ENCODE measurements at regions not wholly inside any gene's neighbourhood (a gene's known extent, or its start where the extent isn't known, plus 50 kb on each side); places are given as distances from the start of the nearest gene placed in this dataset.

- TF ChIP-seq POU2F2 (IDR thresholded peaks at IDR 0.05; ENCODE audit: low read depth, low read length) (no peak), TAF1 (IDR thresholded peaks at IDR 0.05; ENCODE audit: low read depth, low read length) (no peak), PAX5 (IDR thresholded peaks at IDR 0.05; ENCODE audit: insufficient read depth, low read length, severe bottlenecking) (no peak), POLR2AphosphoS5 (IDR thresholded peaks at IDR 0.05; ENCODE audit: low read depth, low read length) (no peak), SPI1 (IDR thresholded peaks at IDR 0.05; ENCODE audit: low read depth, low read length) (no peak), POLR2A (IDR thresholded peaks at IDR 0.05; ENCODE audit: low read depth, low read length) (no peak)
- DNase-seq (ENCODE audit: insufficient read length, low spot score): no peak
- FAIRE-seq: no peak
These were observed 97.6 kb upstream of the SEMA6A start for GRCh38 chr5:116672203-116672602.

GRCh38 chr5:116671211-116671736, 96.7 kb upstream of the SEMA6A start:
- peak; percentile 98 for TF ChIP-seq SPI1 (IDR thresholded peaks at IDR 0.05; ENCODE audit: low read depth, low read length)
- no peak for TF ChIP-seq TAF1 (IDR thresholded peaks at IDR 0.05; ENCODE audit: low read depth, low read length)
- 0 out of 2 replicates have a peak, but pooled peaks have one; percentile 59 for TF ChIP-seq POU2F2 (IDR thresholded peaks at IDR 0.05; ENCODE audit: low read depth, low read length)
- no peak for TF ChIP-seq POLR2A (IDR thresholded peaks at IDR 0.05; ENCODE audit: low read depth, low read length)
- TF ChIP-seq POLR2AphosphoS5 (IDR thresholded peaks at IDR 0.05; ENCODE audit: low read depth, low read length): no peak
- no peak for TF ChIP-seq PAX5 (IDR thresholded peaks at IDR 0.05; ENCODE audit: insufficient read depth, low read length, severe bottlenecking)
- FAIRE-seq: peak; percentile 87

GRCh38 chr5:116669261-116670031, 94.8 kb upstream of the SEMA6A start:
- TF ChIP-seq POU2F2 (IDR thresholded peaks at IDR 0.05; ENCODE audit: low read depth, low read length) (no peak), POLR2A (IDR thresholded peaks at IDR 0.05; ENCODE audit: low read depth, low read length) (no peak), SPI1 (IDR thresholded peaks at IDR 0.05; ENCODE audit: low read depth, low read length) (no peak), PAX5 (IDR thresholded peaks at IDR 0.05; ENCODE audit: insufficient read depth, low read length, severe bottlenecking) (no peak), TAF1 (IDR thresholded peaks at IDR 0.05; ENCODE audit: low read depth, low read length) (no peak), POLR2AphosphoS5 (IDR thresholded peaks at IDR 0.05; ENCODE audit: low read depth, low read length) (no peak)
- FAIRE-seq: no peak
- DNase-seq (ENCODE audit: insufficient read length, low spot score): no peak

More at GRCh38 chr5:116671211-116671736, 96.7 kb upstream of the SEMA6A start:
- peak; percentile 11 for DNase-seq (ENCODE audit: insufficient read length, low spot score)

GRCh38 chr5:116668390-116668789, 93.8 kb upstream of the SEMA6A start:
- TF ChIP-seq POLR2A (IDR thresholded peaks at IDR 0.05; ENCODE audit: low read depth, low read length): no peak
- TF ChIP-seq POU2F2 (IDR thresholded peaks at IDR 0.05; ENCODE audit: low read depth, low read length): no peak
- no peak for TF ChIP-seq SPI1 (IDR thresholded peaks at IDR 0.05; ENCODE audit: low read depth, low read length)
- no peak for TF ChIP-seq TAF1 (IDR thresholded peaks at IDR 0.05; ENCODE audit: low read depth, low read length)
- no peak for TF ChIP-seq POLR2AphosphoS5 (IDR thresholded peaks at IDR 0.05; ENCODE audit: low read depth, low read length)
- TF ChIP-seq PAX5 (IDR thresholded peaks at IDR 0.05; ENCODE audit: insufficient read depth, low read length, severe bottlenecking): no peak
- DNase-seq (ENCODE audit: insufficient read length, low spot score) (no peak), FAIRE-seq (no peak)

GRCh38 chr5:116666901-116667300, 92.3 kb upstream of the SEMA6A start:
- TF ChIP-seq POLR2A (IDR thresholded peaks at IDR 0.05; ENCODE audit: low read depth, low read length): no peak
- TF ChIP-seq PAX5 (IDR thresholded peaks at IDR 0.05; ENCODE audit: insufficient read depth, low read length, severe bottlenecking): no peak
- TF ChIP-seq SPI1 (IDR thresholded peaks at IDR 0.05; ENCODE audit: low read depth, low read length): no peak
- TF ChIP-seq TAF1 (IDR thresholded peaks at IDR 0.05; ENCODE audit: low read depth, low read length): no peak
- no peak for TF ChIP-seq POLR2AphosphoS5 (IDR thresholded peaks at IDR 0.05; ENCODE audit: low read depth, low read length)
- TF ChIP-seq POU2F2 (IDR thresholded peaks at IDR 0.05; ENCODE audit: low read depth, low read length): no peak
- DNase-seq (ENCODE audit: insufficient read length, low spot score): no peak
- FAIRE-seq: no peak

GRCh38 chr5:116664988-116665387, 90.4 kb upstream of the SEMA6A start:
- FAIRE-seq: no peak
- no peak for TF ChIP-seq POU2F2 (IDR thresholded peaks at IDR 0.05; ENCODE audit: low read depth, low read length)
- DNase-seq (ENCODE audit: insufficient read length, low spot score): no peak

GRCh38 chr5:116663081-116663480, 88.5 kb upstream of the SEMA6A start:
- FAIRE-seq: no peak
- DNase-seq (ENCODE audit: insufficient read length, low spot score): no peak
- TF ChIP-seq SPI1 (IDR thresholded peaks at IDR 0.05; ENCODE audit: low read depth, low read length) (no peak), POLR2AphosphoS5 (IDR thresholded peaks at IDR 0.05; ENCODE audit: low read depth, low read length) (no peak), POU2F2 (IDR thresholded peaks at IDR 0.05; ENCODE audit: low read depth, low read length) (no peak), POLR2A (IDR thresholded peaks at IDR 0.05; ENCODE audit: low read depth, low read length) (no peak), TAF1 (IDR thresholded peaks at IDR 0.05; ENCODE audit: low read depth, low read length) (no peak), PAX5 (IDR thresholded peaks at IDR 0.05; ENCODE audit: insufficient read depth, low read length, severe bottlenecking) (no peak)

GRCh38 chr5:116661419-116661818, 86.8 kb upstream of the SEMA6A start:
- DNase-seq (ENCODE audit: insufficient read length, low spot score): no peak
- FAIRE-seq: no peak
- TF ChIP-seq POU2F2 (IDR thresholded peaks at IDR 0.05; ENCODE audit: low read depth, low read length): no peak

GRCh38 chr5:116660929-116661328, 86.3 kb upstream of the SEMA6A start:
- TF ChIP-seq POU2F2 (IDR thresholded peaks at IDR 0.05; ENCODE audit: low read depth, low read length) (no peak), PAX5 (IDR thresholded peaks at IDR 0.05; ENCODE audit: insufficient read depth, low read length, severe bottlenecking) (no peak), SPI1 (IDR thresholded peaks at IDR 0.05; ENCODE audit: low read depth, low read length) (no peak), TAF1 (IDR thresholded peaks at IDR 0.05; ENCODE audit: low read depth, low read length) (no peak)
- FAIRE-seq (no peak), DNase-seq (ENCODE audit: insufficient read length, low spot score) (no peak)

GRCh38 chr5:116658830-116659229, 84.2 kb upstream of the SEMA6A start:
- FAIRE-seq (no peak), DNase-seq (ENCODE audit: insufficient read length, low spot score) (no peak)
- TF ChIP-seq POLR2A (IDR thresholded peaks at IDR 0.05; ENCODE audit: low read depth, low read length): no peak
- TF ChIP-seq TAF1 (IDR thresholded peaks at IDR 0.05; ENCODE audit: low read depth, low read length): no peak
- no peak for TF ChIP-seq PAX5 (IDR thresholded peaks at IDR 0.05; ENCODE audit: insufficient read depth, low read length, severe bottlenecking)
- no peak for TF ChIP-seq SPI1 (IDR thresholded peaks at IDR 0.05; ENCODE audit: low read depth, low read length)
- no peak for TF ChIP-seq POLR2AphosphoS5 (IDR thresholded peaks at IDR 0.05; ENCODE audit: low read depth, low read length)
- no peak for TF ChIP-seq POU2F2 (IDR thresholded peaks at IDR 0.05; ENCODE audit: low read depth, low read length)
